MV-4-11 (cell line): ENCODE measurements at regions not wholly inside any gene's neighbourhood (a gene's known extent, or its start where the extent isn't known, plus 50 kb on each side); places are given as distances from the start of the nearest gene placed in this dataset.
"Not testable (repeated sequence)": the region's sequence is repeated elsewhere in the genome, so short reads cannot be mapped to it uniquely, and the experiment has no call there.

Experiments
- DNase-seq: peaks from one replicate; lab custom pipeline; 2025; lab: John Stamatoyannopoulos, UW

DNA sequence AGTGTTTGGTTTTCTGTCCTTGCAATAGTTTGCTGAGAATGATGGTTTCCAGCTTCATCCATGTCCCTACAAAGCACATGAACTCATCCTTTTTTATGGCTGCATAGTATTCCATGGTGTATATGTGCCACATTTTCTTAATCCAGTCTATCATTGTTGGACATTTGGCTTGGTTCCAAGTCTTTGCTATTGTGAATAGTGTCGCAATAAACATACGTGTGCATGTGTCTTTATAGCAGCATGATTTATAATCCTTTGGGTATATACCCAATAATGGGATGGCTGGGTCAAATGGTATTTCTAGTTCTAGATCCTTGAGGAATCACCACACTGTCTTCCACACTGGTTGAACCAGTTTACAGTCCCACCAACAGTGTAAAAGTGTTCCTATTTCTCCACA, 269.8 kb upstream of the DCN start:
- DNase-seq: not testable (repeated sequence)

DNA sequence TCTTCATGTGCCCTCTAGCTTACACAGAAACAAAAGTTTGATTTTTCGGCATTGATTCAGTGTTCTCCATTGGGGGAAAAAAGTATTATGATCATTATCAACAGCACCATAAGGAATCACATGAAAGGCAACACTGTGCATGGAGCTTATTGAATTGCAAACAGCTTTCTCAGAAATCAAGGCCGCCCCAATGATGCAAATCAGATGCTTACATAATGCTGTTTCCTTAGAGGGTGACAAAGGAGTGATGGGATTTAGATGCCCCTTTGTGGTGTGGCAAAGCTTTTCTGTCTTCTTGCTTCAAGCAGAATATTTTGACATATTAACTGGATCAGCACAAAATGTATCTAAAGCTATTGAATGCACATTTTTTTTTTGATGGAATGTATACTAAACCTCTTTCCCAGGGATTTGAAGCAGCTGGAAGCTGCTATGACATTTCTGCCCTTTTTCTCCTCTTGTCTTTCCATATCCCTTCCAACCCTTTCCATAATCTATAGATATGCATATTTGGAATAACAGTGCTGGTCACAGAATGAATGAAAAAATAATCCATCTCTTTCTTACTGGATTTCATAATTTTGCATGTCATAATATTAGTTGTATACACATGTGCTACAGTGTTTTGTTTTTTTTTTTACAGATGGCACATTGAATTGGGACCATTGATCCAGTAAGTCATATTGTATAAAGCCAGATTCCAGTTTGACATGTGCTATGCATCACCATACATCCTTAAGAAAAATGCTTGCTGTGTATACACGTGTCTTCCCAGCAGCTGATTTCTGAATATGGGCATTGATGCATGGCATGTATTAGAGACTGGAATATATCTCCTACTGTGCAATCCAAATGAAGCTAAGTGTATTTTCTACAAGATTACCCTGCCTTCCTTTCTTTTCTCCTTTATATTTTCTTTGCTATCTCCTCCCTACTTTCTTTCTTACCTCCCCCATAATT, 259.7 kb upstream of the DCN start:
- DNase-seq: no peak

DNA sequence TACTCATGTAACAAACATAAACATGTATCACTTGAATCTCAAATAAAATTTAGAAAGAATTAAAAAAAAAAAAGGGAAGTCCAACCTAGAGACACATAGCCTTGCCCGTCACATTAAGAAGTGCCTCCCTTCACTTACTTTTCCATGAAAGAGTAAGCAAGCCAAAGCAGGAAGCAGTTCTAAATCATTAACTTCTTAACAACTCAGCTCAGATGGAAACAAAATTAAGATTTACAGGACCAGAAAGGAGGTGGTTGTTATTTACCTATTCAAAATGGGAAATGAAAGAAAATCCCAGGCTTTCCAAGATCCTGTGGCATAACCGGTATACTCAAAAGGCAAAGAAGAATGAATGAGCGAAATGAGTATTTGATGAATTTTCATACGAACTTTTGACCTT, 258.6 kb upstream of the DCN start:
- no peak for DNase-seq

DNA sequence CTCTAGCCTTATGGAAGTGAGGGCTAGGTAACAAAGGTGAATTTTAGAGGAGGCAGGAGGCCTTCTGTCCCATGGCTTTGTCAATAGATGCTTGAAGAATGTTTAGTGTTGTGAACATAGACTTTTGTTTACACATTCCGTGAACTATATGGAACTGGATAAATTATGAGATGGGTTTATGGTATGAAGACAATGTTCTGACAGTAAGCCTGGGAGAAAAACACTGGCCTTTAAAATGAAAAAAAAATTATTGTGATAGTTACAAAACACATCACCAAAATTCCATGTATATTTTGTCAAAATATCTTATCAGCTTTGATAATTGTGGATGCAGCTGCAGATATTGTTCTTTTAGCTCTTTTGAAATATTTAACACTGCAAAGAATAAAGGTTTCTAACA, 251.5 kb upstream of the DCN start:
- no peak for DNase-seq

DNA sequence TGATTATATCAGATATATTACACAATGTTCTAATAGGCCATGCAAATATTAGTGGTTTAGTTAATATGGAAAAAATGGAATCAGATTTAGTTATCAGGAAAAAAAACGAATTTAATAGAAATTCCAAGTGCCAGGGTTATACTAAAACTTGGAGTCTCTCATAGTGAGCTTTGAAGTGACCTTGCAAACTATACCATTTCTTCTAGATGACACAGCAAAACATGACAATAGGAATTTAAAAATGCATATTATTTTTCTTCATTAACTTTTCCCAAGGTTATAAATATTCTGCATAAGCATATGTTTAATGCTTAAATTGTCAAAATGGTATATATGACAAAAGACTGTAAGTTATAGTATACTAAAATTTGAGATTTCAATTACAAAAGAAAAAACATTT, 250.1 kb upstream of the DCN start:
- DNase-seq: no peak

DNA sequence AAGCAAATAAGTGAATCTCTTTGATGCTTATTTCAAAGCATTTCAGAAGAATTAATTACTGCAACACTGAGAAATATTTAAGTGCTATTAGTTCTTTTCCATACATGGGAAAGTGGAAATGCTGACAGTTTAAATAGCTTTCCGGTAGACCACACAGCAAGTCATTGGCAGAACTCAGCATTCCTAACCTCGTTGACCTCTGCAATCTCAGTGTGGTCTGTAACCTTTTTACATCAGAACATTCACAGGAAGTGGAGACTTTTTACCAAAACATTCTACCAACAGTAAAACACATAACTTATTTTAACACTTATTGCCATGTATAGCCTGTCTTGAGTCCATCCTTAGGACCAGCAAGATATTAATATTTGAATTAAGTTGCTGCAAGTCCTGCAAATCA, 249.5 kb upstream of the DCN start:
- DNase-seq: no peak

DNA sequence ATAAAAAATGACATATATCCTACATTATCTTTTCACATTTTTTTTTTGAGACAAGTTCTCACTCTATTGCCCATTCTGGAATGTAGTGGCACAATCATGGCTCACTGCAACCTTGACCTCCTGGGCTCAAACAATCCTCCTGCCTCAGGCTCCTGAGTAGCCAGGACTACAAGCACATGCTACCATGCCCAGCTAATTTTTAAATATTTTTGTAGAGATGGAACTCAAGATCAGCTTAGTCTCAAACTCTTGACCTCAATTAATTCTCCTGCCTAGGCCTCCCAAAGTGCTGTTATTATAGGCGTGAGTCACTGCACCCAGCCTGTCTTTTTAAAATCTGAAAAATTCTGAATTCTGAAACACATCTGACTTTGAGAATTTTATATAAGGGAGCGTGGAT, 241.9 kb upstream of the DCN start:
- no peak for DNase-seq

DNA sequence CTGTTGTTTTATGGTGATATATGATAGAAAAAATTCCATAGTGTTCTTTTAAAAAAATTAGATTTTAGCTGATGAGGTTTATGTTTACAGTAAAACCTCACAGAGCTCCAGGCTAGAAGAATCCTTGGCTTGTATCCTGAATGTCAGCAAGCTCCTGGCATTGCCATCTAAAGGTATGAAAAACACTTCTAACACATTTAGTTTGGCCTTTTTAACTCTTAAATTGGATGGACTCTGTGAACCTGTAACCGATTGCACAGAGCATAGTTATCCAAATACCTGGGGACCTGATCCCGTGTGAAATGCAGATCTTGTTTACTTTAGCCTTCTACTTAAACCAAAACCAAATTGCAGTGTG, 241.1 kb upstream of the DCN start:
- no peak for DNase-seq

DNA sequence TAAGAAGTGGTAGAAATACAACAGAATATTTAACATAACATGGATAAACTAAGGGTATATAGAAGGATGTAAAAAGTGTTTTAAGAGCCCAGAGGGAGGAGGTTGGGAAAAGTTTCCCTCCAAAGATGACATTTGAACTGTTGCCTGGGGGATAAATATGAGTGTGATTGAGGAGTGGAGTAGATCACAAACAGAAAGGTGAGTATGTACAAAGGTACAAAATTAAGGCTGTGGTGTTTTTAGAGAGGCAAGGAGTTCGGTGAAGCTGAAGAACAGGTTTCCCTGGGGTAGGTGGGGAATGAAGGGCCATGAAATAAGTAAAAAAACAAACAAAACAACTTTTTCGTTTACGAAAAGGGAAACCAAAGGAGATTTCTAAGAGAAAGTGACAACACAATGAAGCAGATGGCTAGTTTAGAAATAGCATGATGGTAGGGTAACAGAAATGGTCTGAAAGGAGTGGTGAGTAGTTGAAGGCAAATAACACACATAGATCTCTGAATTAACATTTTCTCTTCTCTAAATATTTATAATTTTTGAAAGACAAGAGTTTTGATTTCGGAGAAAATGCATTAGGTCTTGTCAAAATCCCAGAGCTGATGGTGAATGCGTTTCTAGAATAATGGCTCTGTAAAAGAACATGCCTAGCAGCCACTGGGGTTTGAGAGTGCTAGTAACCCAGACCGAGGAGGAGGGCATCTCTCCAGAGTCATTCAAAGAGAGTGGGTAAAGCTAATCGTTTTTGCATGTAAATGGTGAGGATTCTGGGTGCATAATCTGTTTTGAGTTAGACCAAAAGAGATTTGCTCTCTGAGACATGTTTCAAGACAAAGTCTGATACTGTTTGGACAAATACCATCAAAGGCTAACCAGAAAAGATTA, 240.4 kb upstream of the DCN start:
- no peak for DNase-seq

DNA sequence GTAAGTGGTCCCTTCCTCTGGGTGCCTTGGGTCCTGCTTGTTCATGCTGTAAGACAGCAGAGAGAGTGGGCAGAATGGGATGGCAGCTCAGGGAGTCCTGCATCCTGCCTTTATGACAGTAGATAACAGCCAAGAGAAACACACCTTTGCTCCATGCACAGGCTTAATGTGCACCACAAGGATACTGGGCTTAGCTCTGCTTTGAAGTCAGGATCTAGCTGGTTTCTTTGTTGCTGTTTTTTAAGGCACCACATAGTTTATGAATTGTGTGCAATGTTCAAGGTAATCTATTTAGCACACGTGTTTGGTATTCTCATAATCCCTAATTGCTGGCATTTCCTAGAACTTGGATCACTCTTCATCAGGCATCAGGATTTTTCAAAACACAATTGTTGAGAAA, 239.5 kb upstream of the DCN start:
- no peak for DNase-seq

DNA sequence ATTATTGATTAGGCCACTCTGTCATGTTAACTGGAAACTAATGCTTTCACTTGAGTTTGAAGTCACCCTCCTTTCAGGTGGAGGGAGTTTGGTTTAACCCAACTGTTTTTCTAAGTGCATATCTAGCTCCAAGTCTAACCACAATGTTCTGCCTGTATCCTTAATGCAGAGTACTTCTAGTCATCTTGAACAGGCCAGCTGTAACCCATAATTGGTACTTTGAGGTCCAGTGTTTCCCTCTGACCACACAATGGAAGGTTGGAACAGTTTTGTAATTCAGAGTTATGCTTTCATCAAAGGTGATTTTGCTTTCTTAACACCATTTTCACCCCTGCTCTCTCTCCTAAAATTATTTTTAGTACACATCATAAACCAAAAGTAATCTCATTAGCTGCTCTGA, 237.2 kb upstream of the DCN start:
- DNase-seq: no peak

DNA sequence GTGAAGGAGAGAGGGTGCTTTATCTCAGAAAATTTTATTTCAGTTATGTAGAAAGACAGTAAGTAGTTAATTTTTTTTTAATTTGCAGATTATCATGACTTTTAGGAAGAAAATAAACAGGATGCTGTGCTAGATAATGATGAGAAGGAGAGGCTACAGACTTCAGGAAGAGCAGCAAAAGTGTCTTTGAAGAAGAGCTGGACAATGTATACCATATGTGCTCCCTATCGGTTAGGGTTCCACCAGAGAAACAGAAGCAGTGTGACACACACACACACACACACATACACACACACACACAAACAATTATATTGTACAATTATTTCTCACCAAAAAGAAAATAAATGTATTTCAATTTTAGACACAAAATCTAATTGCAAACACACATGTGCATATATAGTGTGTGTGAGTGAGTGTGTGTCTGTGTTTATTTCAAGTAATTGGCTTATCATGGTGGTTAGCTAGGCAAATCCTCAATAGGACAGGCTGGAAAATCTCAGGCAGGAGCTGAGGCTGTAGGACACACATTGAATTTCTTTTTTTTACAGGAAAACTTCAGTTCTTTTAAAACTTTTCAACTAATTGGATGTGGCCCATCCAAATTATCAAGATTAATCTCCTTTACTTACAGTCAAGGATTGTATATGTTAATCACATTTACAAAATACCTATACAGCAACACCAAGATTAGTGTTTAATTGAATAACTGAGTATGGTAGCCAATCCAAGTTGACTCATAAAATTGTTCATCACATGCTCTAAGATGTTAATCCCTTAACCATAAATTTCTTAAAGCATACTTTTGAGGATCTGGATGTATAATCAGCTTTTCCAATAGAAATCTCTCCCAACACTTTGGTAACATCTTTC, 235.8 kb upstream of the DCN start:
- no peak for DNase-seq

DNA sequence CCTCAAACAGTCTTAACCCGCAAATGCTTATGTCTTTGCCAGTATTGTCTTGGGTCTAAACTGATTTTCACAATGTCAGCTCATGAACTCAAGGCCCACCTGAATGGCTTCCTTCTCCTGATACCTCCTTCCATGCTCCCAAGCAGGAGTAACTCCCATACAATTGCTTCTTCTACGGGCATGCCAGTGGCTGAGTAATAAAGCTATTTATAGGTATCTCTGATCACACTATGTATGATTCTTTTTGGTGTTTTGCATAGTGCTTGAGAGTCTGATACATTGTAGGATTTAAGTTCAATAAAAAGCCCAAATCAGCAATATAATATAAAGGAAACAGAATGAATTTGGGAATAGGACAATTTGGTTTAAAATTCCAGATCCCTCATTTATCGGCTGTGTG, 235.0 kb upstream of the DCN start:
- DNase-seq: no peak

DNA sequence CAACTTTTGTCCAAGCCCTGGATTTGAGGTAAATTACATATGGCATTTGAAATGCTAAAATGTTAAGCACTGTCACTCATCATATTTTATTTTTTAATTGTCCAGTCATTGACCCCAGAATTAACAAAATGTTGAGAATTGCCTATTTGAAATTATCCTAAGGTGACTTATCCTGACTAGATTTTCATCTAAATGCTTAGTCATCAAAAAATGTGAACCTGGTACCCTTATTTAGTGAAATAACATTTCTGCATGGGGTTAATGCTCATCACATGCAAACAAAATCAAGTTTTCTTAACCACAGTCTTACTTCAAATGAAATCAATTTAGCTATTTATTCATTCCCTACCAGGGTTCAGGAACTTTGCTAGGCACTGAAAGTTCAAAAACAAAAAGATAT, 232.0 kb upstream of the DCN start:
- DNase-seq: no peak

DNA sequence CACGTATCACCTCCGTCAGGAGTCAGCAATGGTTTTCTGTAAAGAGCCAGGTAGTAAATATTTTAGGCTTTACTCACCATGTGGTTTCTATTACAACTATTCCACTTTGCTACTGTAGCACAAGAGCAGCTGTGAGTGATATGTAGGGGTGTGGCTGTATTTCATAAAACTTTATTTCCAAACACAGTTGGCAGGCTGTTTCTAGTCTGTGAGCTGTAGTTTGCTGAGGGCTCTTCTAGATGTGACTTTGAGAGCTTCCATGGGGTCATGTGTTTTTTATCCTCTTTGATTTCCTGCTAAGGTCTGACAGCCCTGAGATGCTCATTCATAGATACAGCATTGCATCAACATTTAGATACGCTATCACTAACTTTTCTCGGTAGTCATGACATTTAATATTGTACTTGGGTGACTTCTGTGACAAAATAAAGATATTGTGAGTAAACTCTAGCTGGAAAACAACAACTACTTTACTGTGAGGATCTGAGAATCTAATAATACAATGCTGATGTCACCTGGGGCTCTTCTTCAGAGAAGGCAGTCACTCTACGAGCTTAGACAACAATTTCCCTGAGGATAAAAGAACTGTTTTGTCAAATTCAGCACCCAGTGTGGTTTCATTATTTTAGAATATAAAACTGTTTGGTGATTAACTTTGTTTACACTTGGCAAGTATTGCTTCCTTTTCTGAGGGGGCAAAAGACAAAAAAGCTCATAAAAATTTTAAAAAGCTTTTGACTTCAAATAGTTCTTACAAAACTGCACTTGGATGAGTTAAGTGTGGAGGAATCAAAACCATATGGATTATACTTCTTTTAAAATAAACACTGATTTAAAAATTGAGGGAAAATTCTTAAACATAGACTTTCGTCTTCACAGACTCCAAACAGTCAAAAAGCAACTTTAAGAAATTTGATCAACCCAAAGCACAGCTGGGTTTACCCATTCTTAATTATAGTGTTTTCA, 231.2 kb upstream of the DCN start:
- no peak for DNase-seq

DNA sequence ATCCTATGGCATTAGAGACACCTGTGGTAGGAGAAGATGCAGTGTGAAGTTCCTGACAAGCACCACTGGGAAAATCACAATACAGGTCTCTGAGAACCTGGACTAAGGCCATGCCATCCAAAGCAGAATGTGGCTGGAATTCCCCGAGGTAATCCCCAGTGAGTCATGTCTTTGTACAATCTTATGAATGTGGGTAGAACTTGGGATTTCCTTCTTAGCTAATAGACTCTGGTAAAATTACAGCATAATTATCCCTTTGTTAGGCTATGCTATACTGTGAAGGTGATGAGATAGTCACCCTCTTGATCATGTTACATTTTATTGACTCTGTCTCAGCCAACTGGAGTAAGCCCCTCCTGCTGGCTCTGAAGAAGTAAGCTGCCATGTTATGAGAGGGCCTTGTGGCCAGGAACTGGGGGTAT, 224.3 kb upstream of the DCN start:
- DNase-seq: no peak

DNA sequence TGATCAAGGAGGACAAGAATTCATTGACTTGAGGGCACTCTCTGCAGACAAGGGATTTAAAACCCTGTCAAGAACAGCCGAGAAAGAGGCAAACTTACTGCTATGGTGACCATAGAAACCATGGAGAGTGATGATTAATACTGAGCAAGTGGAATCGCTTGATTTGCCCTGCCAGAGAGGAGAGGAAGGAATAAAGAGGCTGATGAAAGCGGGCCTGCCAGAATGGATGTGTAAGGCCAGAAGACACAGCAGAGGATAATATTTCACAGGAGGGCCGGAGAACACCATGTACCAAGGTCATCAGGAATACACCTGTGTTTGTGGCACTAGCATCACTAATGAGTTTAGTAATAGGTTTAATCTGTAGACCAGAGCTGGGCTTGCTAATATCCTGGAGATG, 221.8 kb upstream of the DCN start:
- no peak for DNase-seq

DNA sequence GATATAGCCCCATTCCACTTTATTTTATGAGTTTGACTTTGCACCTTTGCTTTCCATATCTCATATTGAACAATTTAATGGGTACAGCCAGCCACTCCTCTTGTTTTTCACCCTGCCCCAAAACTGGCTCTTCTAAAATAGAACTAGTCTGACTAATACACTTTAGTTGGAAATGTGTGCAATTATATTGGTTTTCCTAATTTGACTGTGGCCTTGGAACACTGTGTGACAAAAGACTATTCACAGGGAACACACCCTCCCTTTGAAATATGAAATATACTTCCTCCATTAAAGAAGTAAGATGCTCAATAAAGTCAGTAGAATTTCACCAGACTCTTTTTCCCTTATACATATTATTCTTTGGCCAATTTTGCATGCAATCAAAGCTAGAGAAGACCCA, 218.6 kb upstream of the DCN start:
- DNase-seq: no peak

DNA sequence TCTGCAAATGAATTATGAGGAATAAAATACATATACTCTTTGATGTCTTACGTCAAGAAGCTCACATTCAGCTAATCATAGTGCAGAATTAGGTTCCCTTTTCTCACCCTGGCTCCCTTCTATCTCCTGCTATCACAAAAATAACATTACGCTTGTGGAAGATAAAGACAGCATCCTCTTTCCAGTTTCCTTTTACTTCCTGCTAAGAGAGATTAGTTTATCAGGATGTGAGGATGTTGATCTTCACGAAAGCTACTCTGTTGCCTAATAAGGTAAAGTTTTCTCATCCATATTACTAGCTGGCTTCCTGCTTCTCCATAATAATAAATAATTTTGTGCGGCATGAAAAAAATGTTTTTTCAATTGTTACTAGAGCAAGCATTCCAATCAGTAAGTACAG, 217.7 kb upstream of the DCN start:
- no peak for DNase-seq

DNA sequence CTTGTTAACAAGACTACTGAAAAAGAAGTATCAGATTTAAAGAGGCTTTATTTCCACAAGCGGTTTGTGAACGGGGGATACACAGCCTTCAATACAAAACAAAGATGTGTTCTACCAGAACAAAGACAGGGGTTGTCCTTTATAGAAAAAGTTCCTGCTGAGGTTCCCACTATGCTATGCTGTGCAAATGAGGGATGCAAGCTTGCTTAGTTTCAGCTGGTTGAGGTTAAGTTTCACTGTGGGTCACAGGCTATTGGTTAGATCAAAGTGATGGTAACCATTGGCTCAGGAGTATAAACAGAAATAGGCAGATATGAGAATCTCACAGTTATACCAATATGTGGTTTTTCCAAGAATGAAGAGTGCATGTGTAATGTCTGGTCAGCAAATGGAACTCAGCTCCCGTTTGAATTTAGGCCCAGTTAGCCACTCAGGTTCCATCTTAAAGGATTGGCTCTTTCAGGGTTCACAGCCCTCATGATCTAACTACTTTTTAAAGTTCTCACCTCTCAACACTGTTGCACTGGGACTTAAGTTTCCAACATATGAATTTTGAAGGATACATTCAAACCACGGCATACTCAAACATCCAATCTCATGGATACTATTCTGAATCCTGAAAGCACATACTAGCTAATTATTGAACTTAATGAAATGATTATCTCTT, 215.4 kb upstream of the DCN start:
- no peak for DNase-seq

DNA sequence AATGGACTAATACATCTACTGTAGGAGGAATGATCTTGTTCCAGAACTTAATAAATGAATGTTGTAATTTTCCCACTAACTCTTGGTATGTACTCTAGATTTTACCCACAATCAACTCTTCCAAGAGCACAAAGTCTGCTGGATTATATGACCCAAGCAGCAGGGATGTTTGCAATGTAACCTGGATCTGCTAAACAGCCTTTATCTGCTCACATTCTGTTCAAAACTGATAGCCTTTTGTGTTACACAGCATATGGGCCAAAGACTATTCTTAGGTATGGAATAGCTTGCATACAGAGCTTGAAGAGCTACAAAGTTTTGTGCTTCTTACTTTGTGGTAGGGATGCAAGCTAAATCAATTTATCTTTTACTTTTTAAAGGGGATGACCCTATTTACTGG, 213.7 kb upstream of the DCN start:
- no peak for DNase-seq
